Activated CD8-positive, alpha-beta T cell treated with anti-CD3 and anti-CD28 coated beads, Interleukin-2, amount 10 ng/mL, durations not matched to agents 7 days and 5 days (primary cell): ENCODE measurements at regions not wholly inside any gene's neighbourhood (a gene's known extent, or its start where the extent isn't known, plus 50 kb on each side); places are given as distances from the start of the nearest gene placed in this dataset.

Source experiments
- ATAC-seq: fragments of 150-1000 bp; cut with Tn5 transposase; one replicate; pipeline ENCODE4 v1.10.0; 2021; ENCODE audit warnings: moderate library complexity
- CTCF ChIA-PET: fragments of 350-600 bp; sonication (Branson Sonifier 250); formaldehyde crosslinking; loops from one replicate; lab custom pipeline; 2021; ENCODE audit warnings: antibody characterized with exemption; lab: Charles Lee
- POLR2A ChIA-PET: fragments of 350-600 bp; sonication (Branson Sonifier 250); formaldehyde crosslinking; loops from one replicate; lab custom pipeline; 2021; ENCODE audit warnings: antibody characterized with exemption; lab: Charles Lee
- DNase-seq: peaks from one replicate; pipeline ENCODE4 v3.0.0-alpha.2; 2020
- H3K27ac Mint-ChIP-seq: one replicate; pipeline ENCODE4 v1.8.0; 2021; ENCODE audit warnings: mild to moderate bottlenecking, mixed read lengths
- H3K27me3 Mint-ChIP-seq: one replicate; pipeline ENCODE4 v1.8.0; 2021; ENCODE audit warnings: low read depth, mixed read lengths
- H3K36me3 Mint-ChIP-seq: one replicate; pipeline ENCODE4 v1.8.0; 2021; ENCODE audit warnings: low read depth, mixed read lengths
- H3K4me1 Mint-ChIP-seq: one replicate; pipeline ENCODE4 v1.8.0; 2021; ENCODE audit warnings: low read depth, mixed read lengths
- H3K4me3 Mint-ChIP-seq: one replicate; pipeline ENCODE4 v1.8.0; 2021; ENCODE audit warnings: mild to moderate bottlenecking, mixed read lengths
- H3K9me3 Mint-ChIP-seq: one replicate; pipeline ENCODE4 v1.8.0; 2022; ENCODE audit warnings: mixed read lengths; ENCODE audit not compliant: insufficient read depth

DNA sequence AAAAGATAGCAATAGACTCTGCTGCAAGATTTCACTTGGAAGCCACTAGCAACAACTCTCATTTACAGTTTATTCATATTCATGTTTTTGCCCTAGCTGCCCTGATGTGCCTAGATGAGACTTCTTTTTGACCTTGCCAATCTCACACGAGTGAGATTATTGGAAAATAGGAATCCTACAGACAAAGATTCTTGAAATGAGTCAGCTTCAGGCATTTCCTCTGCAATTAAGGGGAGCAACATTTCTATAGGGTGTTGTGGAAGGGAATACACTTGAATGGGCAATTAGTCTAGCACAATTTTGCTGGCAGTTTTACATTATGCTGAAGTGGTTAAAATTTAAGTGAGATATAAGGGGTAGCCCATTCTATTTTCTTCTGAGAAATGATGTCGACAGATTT lies 217.0 kb upstream of the FAT4 start:
- H3K9me3 Mint-ChIP-seq = no peaks in the 10 kb centered on the region
- H3K4me1 Mint-ChIP-seq = no peaks in the 10 kb centered on the region
- H3K4me3 Mint-ChIP-seq = no peak overlapping the region
- H3K27me3 Mint-ChIP-seq = no peaks in the 10 kb centered on the region
- DNase-seq (no peak), ATAC-seq (no peak)
- no peak overlapping the region for H3K27ac Mint-ChIP-seq
- POLR2A ChIA-PET = no interaction called here
- CTCF ChIA-PET = no interaction called here
- H3K36me3 Mint-ChIP-seq = no peaks in the 10 kb centered on the region

- no peaks in the 10 kb centered on the region for H3K27me3 Mint-ChIP-seq
- no peak overlapping the region for H3K4me3 Mint-ChIP-seq
- H3K27ac Mint-ChIP-seq = no peak overlapping the region
- CTCF ChIA-PET = no interaction called here
- DNase-seq (no peak), ATAC-seq (no peak)
- no peaks in the 10 kb centered on the region for H3K9me3 Mint-ChIP-seq
- H3K36me3 Mint-ChIP-seq = no peaks in the 10 kb centered on the region
- H3K4me1 Mint-ChIP-seq = no peaks in the 10 kb centered on the region
- POLR2A ChIA-PET = no interaction called here
Measured at GRCh38 chr4:125096662-125097061, 218.1 kb upstream of the FAT4 start.

DNA sequence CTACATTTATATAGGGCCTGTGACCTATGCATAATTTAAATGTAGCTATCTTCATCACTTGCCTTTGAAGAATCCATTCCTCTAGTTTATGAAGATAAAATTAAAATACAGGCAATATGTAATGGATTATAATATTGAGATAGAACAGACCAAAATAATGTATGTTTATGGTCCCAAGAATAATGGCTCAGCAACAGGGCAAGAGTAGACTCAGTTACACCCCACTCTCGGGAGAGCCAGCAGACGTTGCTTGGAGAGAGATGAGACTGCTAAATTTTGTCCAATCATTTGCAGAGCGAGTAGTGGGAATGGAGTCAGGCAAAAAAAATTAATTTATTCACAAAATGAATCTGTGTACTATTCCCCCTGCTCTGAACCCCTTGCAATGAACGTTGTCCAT lies 223.2 kb upstream of the FAT4 start:
- no peak overlapping the region for H3K27ac Mint-ChIP-seq
- POLR2A ChIA-PET = no interaction called here
- H3K4me1 Mint-ChIP-seq = no peaks in the 10 kb centered on the region
- DNase-seq (no peak), ATAC-seq (no peak)
- H3K9me3 Mint-ChIP-seq = no peaks in the 10 kb centered on the region
- H3K36me3 Mint-ChIP-seq = no peaks in the 10 kb centered on the region
- CTCF ChIA-PET = no interaction called here
- no peaks in the 10 kb centered on the region for H3K27me3 Mint-ChIP-seq
- no peak overlapping the region for H3K4me3 Mint-ChIP-seq

GRCh38 chr4:125091101-125091500 lies 223.7 kb upstream of the FAT4 start:
- Mint-ChIP-seq H3K27ac (no peak overlapping the region), H3K9me3 (no peaks in the 10 kb centered on the region), H3K27me3 (no peaks in the 10 kb centered on the region), H3K4me1 (no peaks in the 10 kb centered on the region), H3K36me3 (no peaks in the 10 kb centered on the region), H3K4me3 (no peak overlapping the region)
- no peak for ATAC-seq
- POLR2A ChIA-PET = no interaction called here
- CTCF ChIA-PET = no interaction called here
- no peak for DNase-seq

DNA sequence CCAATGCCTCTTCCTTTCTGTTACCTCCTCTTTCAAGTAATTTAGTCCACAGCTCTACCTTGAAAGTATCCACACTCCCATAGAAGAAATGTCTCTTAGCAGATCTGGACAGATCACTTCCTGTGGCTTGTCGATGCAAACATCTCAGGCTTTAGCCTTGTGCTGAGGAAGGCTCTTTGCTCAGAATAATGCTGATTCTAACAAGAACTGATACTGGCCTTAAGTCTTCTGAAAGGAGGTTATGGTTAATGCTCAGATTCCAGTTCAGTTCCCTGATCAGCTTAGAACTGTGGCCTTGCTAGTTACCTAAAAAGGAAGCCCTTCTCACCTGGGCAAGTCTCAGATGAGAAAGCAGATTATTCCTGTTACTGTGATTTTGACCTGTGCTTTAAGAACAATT lies 230.1 kb upstream of the FAT4 start:
- Mint-ChIP-seq H3K36me3 (no peaks in the 10 kb centered on the region), H3K4me3 (no peak overlapping the region), H3K27me3 (no peaks in the 10 kb centered on the region), H3K4me1 (no peaks in the 10 kb centered on the region), H3K9me3 (no peaks in the 10 kb centered on the region), H3K27ac (no peak overlapping the region)
- ChIA-PET CTCF (no interaction called here), POLR2A (no interaction called here)
- DNase-seq = no peak
- ATAC-seq = no peak

GRCh38 chr4:125082729-125083417 lies 231.9 kb upstream of the FAT4 start:
- no peak for DNase-seq

DNA sequence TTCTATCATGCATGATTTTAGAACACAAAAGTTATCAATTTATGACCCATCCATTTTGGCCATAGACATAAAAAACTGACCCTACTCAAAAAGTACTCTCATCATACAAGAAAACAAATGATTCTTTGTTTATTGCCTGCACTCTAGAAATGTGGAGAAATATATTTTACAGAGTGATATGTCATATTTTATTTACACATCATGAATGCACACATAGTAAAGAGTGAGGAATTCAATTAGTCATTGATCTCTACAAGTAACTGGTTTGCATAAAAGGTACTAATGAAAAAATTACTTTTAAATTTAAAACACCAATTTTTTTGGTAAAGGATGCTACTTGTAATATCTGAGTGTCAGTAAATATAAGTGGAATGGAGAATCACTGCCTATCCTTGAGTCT lies 242.5 kb upstream of the FAT4 start:
- Mint-ChIP-seq H3K4me1 (no peaks in the 10 kb centered on the region), H3K4me3 (no peak overlapping the region), H3K27me3 (no peaks in the 10 kb centered on the region), H3K9me3 (peaks cover 3% of the 10 kb centered on the region), H3K27ac (no peak overlapping the region), H3K36me3 (no peaks in the 10 kb centered on the region)
- ChIA-PET POLR2A (no interaction called here), CTCF (no interaction called here)
- ATAC-seq (no peak), DNase-seq (no peak)

More at GRCh38 chr4:125082729-125083417, 231.9 kb upstream of the FAT4 start:
- ATAC-seq = no peak
- Mint-ChIP-seq H3K27ac (no peak overlapping the region), H3K9me3 (no peaks in the 10 kb centered on the region), H3K27me3 (no peaks in the 10 kb centered on the region), H3K4me3 (no peak overlapping the region), H3K36me3 (no peaks in the 10 kb centered on the region), H3K4me1 (no peaks in the 10 kb centered on the region)
- ChIA-PET POLR2A (no interaction called here), CTCF (no interaction called here)

GRCh38 chr4:125070861-125071260 lies 243.9 kb upstream of the FAT4 start:
- ATAC-seq (no peak), DNase-seq (no peak)
- Mint-ChIP-seq H3K36me3 (no peaks in the 10 kb centered on the region), H3K4me1 (no peaks in the 10 kb centered on the region), H3K27me3 (no peaks in the 10 kb centered on the region), H3K4me3 (no peak overlapping the region), H3K9me3 (peaks cover 3% of the 10 kb centered on the region), H3K27ac (no peak overlapping the region)
- ChIA-PET POLR2A (no interaction called here), CTCF (no interaction called here)

GRCh38 chr4:125062115-125063050 lies 252.4 kb upstream of the FAT4 start:
- POLR2A ChIA-PET = no interaction called here
- CTCF ChIA-PET = no interaction called here
- Mint-ChIP-seq H3K36me3 (no peaks in the 10 kb centered on the region), H3K9me3 (no peaks in the 10 kb centered on the region), H3K27ac (no peak overlapping the region), H3K4me3 (no peak overlapping the region), H3K27me3 (no peaks in the 10 kb centered on the region), H3K4me1 (no peaks in the 10 kb centered on the region)
- no peak for ATAC-seq
- DNase-seq = no peak

DNA sequence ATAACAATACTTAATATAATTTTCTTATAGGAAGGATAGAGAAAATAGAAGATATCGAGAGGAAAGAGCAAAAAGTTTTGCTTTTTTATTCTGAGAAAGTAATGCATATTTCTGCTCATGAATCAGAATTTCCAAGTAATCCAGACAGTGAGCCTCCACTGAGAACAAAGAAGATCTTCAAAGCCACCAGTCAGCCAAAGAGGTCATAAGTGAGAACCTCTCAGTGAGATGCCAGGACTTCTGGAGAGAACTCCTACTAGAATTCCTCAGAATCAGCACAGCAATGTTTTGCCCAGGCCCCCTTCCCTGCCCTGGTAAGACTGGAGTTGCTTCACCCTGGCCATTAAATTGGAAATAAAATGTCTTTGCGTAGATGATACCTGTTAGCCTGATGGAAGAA lies 254.4 kb upstream of the FAT4 start:
- H3K27ac Mint-ChIP-seq = no peak overlapping the region
- no peaks in the 10 kb centered on the region for H3K4me1 Mint-ChIP-seq
- H3K27me3 Mint-ChIP-seq = no peaks in the 10 kb centered on the region
- POLR2A ChIA-PET = no interaction called here
- H3K36me3 Mint-ChIP-seq = no peaks in the 10 kb centered on the region
- no peak overlapping the region for H3K4me3 Mint-ChIP-seq
- CTCF ChIA-PET = no interaction called here
- DNase-seq (no peak), ATAC-seq (no peak)
- H3K9me3 Mint-ChIP-seq = no peaks in the 10 kb centered on the region

DNA sequence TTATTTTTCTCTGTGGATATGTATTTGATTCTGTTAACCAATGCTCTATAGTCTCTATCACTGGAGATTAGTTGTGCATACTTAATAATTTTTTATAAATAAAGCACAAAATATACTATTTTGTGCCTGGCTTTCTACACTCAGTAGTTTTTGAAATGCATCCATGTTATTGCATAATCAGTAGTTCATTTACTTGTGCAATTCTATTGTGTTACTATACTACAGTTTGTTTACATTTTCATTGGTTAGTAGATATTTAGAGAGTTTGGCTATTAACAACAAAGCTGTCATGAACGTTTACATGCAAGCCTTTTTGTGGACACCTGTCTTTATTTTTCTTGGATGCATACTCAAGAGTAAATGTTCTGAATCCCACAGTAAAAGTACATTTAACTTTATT lies 265.0 kb upstream of the FAT4 start:
- no peaks in the 10 kb centered on the region for H3K9me3 Mint-ChIP-seq
- no peak for DNase-seq
- no peak overlapping the region for H3K27ac Mint-ChIP-seq
- no peaks in the 10 kb centered on the region for H3K27me3 Mint-ChIP-seq
- no peak for ATAC-seq
- no peaks in the 10 kb centered on the region for H3K36me3 Mint-ChIP-seq
- no peak overlapping the region for H3K4me3 Mint-ChIP-seq
- no peaks in the 10 kb centered on the region for H3K4me1 Mint-ChIP-seq
- ChIA-PET CTCF (no interaction called here), POLR2A (no interaction called here)

- CTCF ChIA-PET = no interaction called here
- DNase-seq = no peak
- Mint-ChIP-seq H3K27me3 (no peaks in the 10 kb centered on the region), H3K36me3 (no peaks in the 10 kb centered on the region), H3K27ac (no peak overlapping the region), H3K9me3 (no peaks in the 10 kb centered on the region), H3K4me1 (no peaks in the 10 kb centered on the region), H3K4me3 (no peak overlapping the region)
- POLR2A ChIA-PET = no interaction called here
- no peak for ATAC-seq
Measured at GRCh38 chr4:125045311-125045710, 269.4 kb upstream of the FAT4 start.
